Neural cell (in vitro differentiated cells): ENCODE measurements at regions not wholly inside any gene's neighbourhood (a gene's known extent, or its start where the extent isn't known, plus 50 kb on each side); places are given as distances from the start of the nearest gene placed in this dataset.
"Not testable (repeated sequence)": the region's sequence is repeated elsewhere in the genome, so short reads cannot be mapped to it uniquely, and the experiment has no call there.

ENCODE experiments used
- CTCF ChIP-seq: fragments of 450-650 bp; IDR thresholded peaks from 2 replicates; pipeline ENCODE4 v1.5.1; 2014; ENCODE audit warnings: antibody characterized with exemption, mild to moderate bottlenecking, moderate library complexity; ENCODE audit not compliant: poor library complexity, severe bottlenecking
- EP300 ChIP-seq: fragments of 450-650 bp; conservative IDR thresholded peaks from 2 replicates; pipeline ENCODE4 v1.6.1; 2014; ENCODE audit warnings: antibody characterized with exemption, mild to moderate bottlenecking, moderate library complexity; ENCODE audit not compliant: poor library complexity, severe bottlenecking

DNA sequence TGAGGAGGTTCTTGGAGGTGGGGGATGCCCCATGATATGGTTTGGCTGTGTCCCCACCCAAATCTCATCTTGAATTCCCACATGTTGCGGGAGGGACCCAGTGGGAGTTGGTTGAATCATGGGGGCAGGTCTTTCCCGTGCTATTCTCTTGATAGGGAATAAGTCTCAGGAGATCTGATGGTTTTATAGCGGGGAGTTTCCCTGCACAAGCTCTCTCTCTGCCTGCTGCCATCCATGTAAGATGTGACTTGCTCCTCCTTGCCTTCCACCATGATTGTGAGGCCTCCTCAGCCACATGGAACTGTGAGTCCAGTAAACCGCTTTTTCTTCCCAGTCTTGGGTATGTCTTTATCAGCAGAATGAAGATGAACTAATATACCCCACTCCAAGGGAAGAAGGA is 241.0 kb downstream of the BUB3 start:
- TF ChIP-seq CTCF, EP300: not testable (repeated sequence)
